Activated naive CD4-positive, alpha-beta T cell treated with Interleukin-2 at 50 U/mL for 16 hours (primary cell): ENCODE measurements at regions not wholly inside any gene's neighbourhood (a gene's known extent, or its start where the extent isn't known, plus 50 kb on each side); places are given as distances from the start of the nearest gene placed in this dataset.

Experiments used
- DNase-seq: peaks from one replicate; pipeline ENCODE4 v3.0.0-alpha.2; 2020

- DNase-seq, result no peak
Observed at GRCh38 chr5:165258197-165258771, 1752.9 kb downstream of the MAT2B start.

GRCh38 chr5:165260426-165260825 is 1755.0 kb downstream of the MAT2B start:
- DNase-seq, result no peak

- DNase-seq, result no peak
Observed at GRCh38 chr5:165263536-165263935, 1758.1 kb downstream of the MAT2B start.

- no peak for DNase-seq
Observed at GRCh38 chr5:165266939-165267338, 1761.5 kb downstream of the MAT2B start.

- DNase-seq, result no peak
Observed at GRCh38 chr5:165272436-165272835, 1767.0 kb downstream of the MAT2B start.

- no peak for DNase-seq
Observed at GRCh38 chr5:165277661-165278060, 1772.2 kb downstream of the MAT2B start.

GRCh38 chr5:165282491-165282890 is 1777.1 kb downstream of the MAT2B start:
- no peak for DNase-seq

- no peak for DNase-seq
Observed at GRCh38 chr5:165286692-165287091, 1781.3 kb downstream of the MAT2B start.

GRCh38 chr5:165290535-165290934 is 1785.1 kb downstream of the MAT2B start:
- no peak for DNase-seq

- no peak for DNase-seq
Observed at GRCh38 chr5:165296401-165297130, 1791.1 kb downstream of the MAT2B start.

GRCh38 chr5:165304193-165304827 is 1798.9 kb downstream of the MAT2B start:
- DNase-seq, result no peak

GRCh38 chr5:165305596-165305995 is 1800.2 kb downstream of the MAT2B start:
- no peak for DNase-seq

GRCh38 chr5:165309446-165309845 is 1804.0 kb downstream of the MAT2B start:
- DNase-seq, result no peak

- DNase-seq, result no peak
Observed at GRCh38 chr5:165310031-165310430, 1804.6 kb downstream of the MAT2B start.

- no peak for DNase-seq
Observed at GRCh38 chr5:165321912-165322311, 1816.5 kb downstream of the MAT2B start.

GRCh38 chr5:165325221-165325620 is 1819.8 kb downstream of the MAT2B start:
- DNase-seq, result no peak

- no peak for DNase-seq
Observed at GRCh38 chr5:165327631-165328030, 1822.2 kb downstream of the MAT2B start.

GRCh38 chr5:165328846-165329245 is 1823.4 kb downstream of the MAT2B start:
- DNase-seq, result no peak

- DNase-seq, result no peak
Observed at GRCh38 chr5:165333623-165334022, 1828.2 kb downstream of the MAT2B start.

- DNase-seq, result no peak
Observed at GRCh38 chr5:165334201-165334600, 1828.8 kb downstream of the MAT2B start.

GRCh38 chr5:165349735-165350134 is 1844.3 kb downstream of the MAT2B start:
- no peak for DNase-seq

- no peak for DNase-seq
Observed at GRCh38 chr5:165351342-165351741, 1845.9 kb downstream of the MAT2B start.

GRCh38 chr5:165360366-165360765 is 1854.9 kb downstream of the MAT2B start:
- DNase-seq, result no peak

GRCh38 chr5:165360784-165361542 is 1855.5 kb downstream of the MAT2B start:
- no peak for DNase-seq
